H9 (cell line): ENCODE measurements at regions not wholly inside any gene's neighbourhood (a gene's known extent, or its start where the extent isn't known, plus 50 kb on each side); places are given as distances from the start of the nearest gene placed in this dataset.

Experiments
- DNase-seq: peaks from one replicate; pipeline ENCODE4 v3.0.0-alpha.2; 2017
- H2AFZ ChIP-seq: one replicate; pipeline ENCODE4 v1.6.1; 2013; ENCODE audit warnings: mild to moderate bottlenecking, low read length, control low read depth, moderate library complexity
- H2AK5ac ChIP-seq: 2 replicates; pipeline ENCODE4 v1.6.1; 2013; ENCODE audit warnings: low read length, control low read depth, mixed read lengths; ENCODE audit not compliant: insufficient read length
- H2BK120ac ChIP-seq: one replicate; pipeline ENCODE4 v1.6.1; 2013; ENCODE audit warnings: low read depth, mild to moderate bottlenecking, low read length, control low read depth, inconsistent platforms; ENCODE audit not compliant: poor library complexity, severe bottlenecking
- H2BK12ac ChIP-seq: 2 replicates; pipeline ENCODE4 v1.6.1; 2013; ENCODE audit warnings: low read length, control low read depth, mixed read lengths, low read depth; ENCODE audit not compliant: insufficient read length
- H2BK15ac ChIP-seq: 2 replicates; pipeline ENCODE4 v1.6.1; 2013; ENCODE audit warnings: low read depth, low read length, control low read depth
- H2BK20ac ChIP-seq: one replicate; pipeline ENCODE4 v1.6.1; 2013; ENCODE audit warnings: low read depth, mild to moderate bottlenecking, low read length, control low read depth, inconsistent platforms; ENCODE audit not compliant: poor library complexity, severe bottlenecking
- H2BK5ac ChIP-seq: 2 replicates; pipeline ENCODE4 v1.6.1; 2013; ENCODE audit warnings: low read length, control low read depth, mixed read lengths; ENCODE audit not compliant: insufficient read length
- H3K14ac ChIP-seq: 2 replicates; pipeline ENCODE4 v1.6.1; 2013; ENCODE audit warnings: low read length, control low read depth; ENCODE audit not compliant: insufficient read depth
- H3K18ac ChIP-seq: 2 replicates; pipeline ENCODE4 v1.6.1; 2013; ENCODE audit warnings: low read depth, mild to moderate bottlenecking, mixed read lengths, low read length, control low read depth; ENCODE audit not compliant: insufficient read length
- H3K23ac ChIP-seq: 2 replicates; pipeline ENCODE4 v1.6.1; 2013; ENCODE audit warnings: low read length, control low read depth, mixed read lengths, low read depth; ENCODE audit not compliant: insufficient read length
- H3K23me2 ChIP-seq: 2 replicates; pipeline ENCODE4 v1.6.1; 2013; ENCODE audit warnings: low read depth, mild to moderate bottlenecking, mixed read lengths, low read length, control low read depth; ENCODE audit not compliant: insufficient read length, poor library complexity, severe bottlenecking
- H3K27ac ChIP-seq: 2 replicates; pipeline ENCODE4 v1.5.1; 2013; ENCODE audit warnings: low read length, control low read depth, mixed read lengths, low read depth; ENCODE audit not compliant: insufficient read length
- H3K27me3 ChIP-seq: 2 replicates; pipeline ENCODE4 v1.6.1; 2013; ENCODE audit warnings: low read length, control low read depth, inconsistent platforms; ENCODE audit not compliant: insufficient read depth
- H3K4ac ChIP-seq: 2 replicates; pipeline ENCODE4 v1.6.1; 2013; ENCODE audit warnings: low read depth, mild to moderate bottlenecking, control low read depth, inconsistent platforms, low read length, moderate library complexity
- H3K4me1 ChIP-seq: 2 replicates; pipeline ENCODE4 v1.6.1; 2013; ENCODE audit warnings: low read length, control low read depth, inconsistent platforms; ENCODE audit not compliant: insufficient read depth
- H3K4me2 ChIP-seq: 2 replicates; pipeline ENCODE4 v1.6.1; 2013; ENCODE audit warnings: low read length, control low read depth, mixed read lengths; ENCODE audit not compliant: insufficient read length, insufficient read depth
- H3K56ac ChIP-seq: 2 replicates; pipeline ENCODE4 v1.6.1; 2013; ENCODE audit warnings: low read depth, mild to moderate bottlenecking, mixed read lengths, low read length, control low read depth; ENCODE audit not compliant: insufficient read length
- H3K79me1 ChIP-seq: 2 replicates; pipeline ENCODE4 v1.6.1; 2013; ENCODE audit warnings: low read depth, mild to moderate bottlenecking, moderate library complexity, low read length, control low read depth, inconsistent platforms; ENCODE audit not compliant: insufficient read depth, poor library complexity, severe bottlenecking
- H3K79me2 ChIP-seq: 2 replicates; pipeline ENCODE4 v1.6.1; 2013; ENCODE audit warnings: low read length, control low read depth, inconsistent platforms; ENCODE audit not compliant: insufficient read depth
- H3K9ac ChIP-seq: 2 replicates; pipeline ENCODE4 v1.6.1; 2013; ENCODE audit warnings: low read length, control low read depth, mixed read lengths; ENCODE audit not compliant: insufficient read length; ENCODE audit errors: extremely low read depth
- H3K9me3 ChIP-seq: one replicate; pipeline ENCODE4 v1.6.1; 2013; ENCODE audit warnings: low read depth, low read length, inconsistent platforms; ENCODE audit not compliant: control insufficient read depth
- H3T11ph ChIP-seq: one replicate; pipeline ENCODE4 v1.6.1; 2013; ENCODE audit warnings: mild to moderate bottlenecking, low read length, control low read depth, inconsistent platforms
- H4K20me1 ChIP-seq: one replicate; pipeline ENCODE4 v1.6.1; 2013; ENCODE audit not compliant: control insufficient read depth, insufficient read length, insufficient read depth
- H4K5ac ChIP-seq: 2 replicates; pipeline ENCODE4 v1.6.1; 2013; ENCODE audit warnings: low read depth, mild to moderate bottlenecking, mixed read lengths, low read length, control low read depth; ENCODE audit not compliant: insufficient read length
- H4K8ac ChIP-seq: replicated peaks from 2 replicates; pipeline ENCODE4 v1.6.1; 2013; ENCODE audit warnings: low read length, control low read depth, mixed read lengths, low read depth; ENCODE audit not compliant: insufficient read length
- H4K91ac ChIP-seq: 2 replicates; pipeline ENCODE4 v1.6.1; 2013; ENCODE audit warnings: low read depth, mild to moderate bottlenecking, moderate library complexity, mixed read lengths, low read length, control low read depth; ENCODE audit not compliant: insufficient read length
- H3K27ac Mint-ChIP-seq, 3 experiments: 2 replicates in 2 of 3; 3 replicates in 1 of 3; pipeline ENCODE4 v1.8.0; 2020 to 2021; ENCODE audit warnings: mixed read lengths in 3 of 3, mild to moderate bottlenecking in 1 of 3, moderate library complexity in 1 of 3
- H3K27me3 Mint-ChIP-seq: 2 replicates; pipeline ENCODE4 v1.8.0; 2021; ENCODE audit warnings: low read depth, mild to moderate bottlenecking, moderate library complexity, mixed read lengths
- H3K36me3 Mint-ChIP-seq, 3 experiments: 2 replicates in 2 of 3; 3 replicates in 1 of 3; pipeline ENCODE4 v1.8.0; 2020 to 2021; ENCODE audit warnings: low read depth in 3 of 3, mixed read lengths in 3 of 3; ENCODE audit not compliant: insufficient read depth in 1 of 3
- H3K4me1 Mint-ChIP-seq, 2 experiments: 2 replicates each; pipeline ENCODE4 v1.8.0; 2020; ENCODE audit warnings: mixed read lengths in 2 of 2
- H3K4me3 Mint-ChIP-seq, 2 experiments: 2 replicates in 1 of 2; 3 replicates in 1 of 2; pipeline ENCODE4 v1.8.0; 2020 to 2021; ENCODE audit warnings: mild to moderate bottlenecking in 2 of 2, mixed read lengths in 2 of 2, moderate library complexity in 1 of 2
- H3K9me3 Mint-ChIP-seq, 2 experiments: 2 replicates in 1 of 2; 3 replicates in 1 of 2; pipeline ENCODE4 v1.8.0; 2020; ENCODE audit warnings: mild to moderate bottlenecking in 2 of 2, mixed read lengths in 2 of 2, moderate library complexity in 1 of 2
- WGBS: extraction: QIAGEN DNeasy Blood & Tissue Kit; methylation state at CpG from one replicate; pipeline ENCODE4 v1.1.7; 2013; ENCODE audit warnings: missing lambda C conversion rate, low lambda C conversion rate, mixed read lengths; ENCODE audit not compliant: insufficient read length; ENCODE audit errors: extremely low coverage; 5-methylcytosine and 5-hydroxymethylcytosine counted together
- TF ChIP-seq, protein P1 (sequence below): fragments of 200-600 bp; sonication (generic); conservative IDR thresholded peaks from 3 replicates; pipeline ENCODE4 v1.8.0; 2021; ENCODE audit warnings: antibody characterized with exemption, mild to moderate bottlenecking

DNA sequence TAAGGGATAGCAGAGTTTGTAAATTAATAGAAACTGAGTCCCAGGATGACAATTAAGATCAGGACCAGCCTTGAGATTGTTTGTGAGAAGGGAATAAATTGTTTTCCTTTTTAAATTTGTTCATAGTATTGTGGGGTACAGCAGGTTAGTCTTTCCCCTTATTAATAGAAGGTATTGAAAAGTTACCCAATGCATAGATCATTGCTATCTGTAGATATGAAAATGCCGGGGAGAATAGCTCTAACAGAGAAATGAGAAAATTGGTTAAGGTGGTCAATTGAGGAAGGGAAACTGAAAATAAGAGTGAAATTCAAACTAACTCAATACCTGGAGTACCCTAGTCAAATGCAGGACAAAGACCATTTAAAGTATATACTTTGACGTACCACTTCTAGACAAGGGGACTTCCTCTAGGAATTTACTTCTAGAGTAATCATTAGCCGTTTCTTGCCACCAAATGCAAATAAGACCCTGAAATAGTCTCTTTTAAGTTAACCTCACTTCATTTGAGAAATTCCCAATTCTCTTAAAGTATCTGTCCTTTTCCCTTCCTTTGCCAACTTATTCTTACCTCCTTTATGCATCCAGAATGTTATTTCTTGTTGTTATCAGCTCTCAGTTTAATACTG is 1224.4 kb upstream of the LRRTM1 start:
- no peaks in the 10 kb centered on the region for H3K27me3 Mint-ChIP-seq
- Histone ChIP-seq H3K79me2 (no peaks in the 10 kb centered on the region), H3K4me2 (no peak overlapping the region), H2AFZ (no peak overlapping the region), H3K9me3 (no peaks in the 10 kb centered on the region), H3K18ac (no peak overlapping the region), H3K4me1 (no peaks in the 10 kb centered on the region; the same call in 1 of the 2 replicates), H3K9ac (no peak overlapping the region), H2BK15ac (no peak overlapping the region), H3K79me1 (no peaks in the 10 kb centered on the region), H3T11ph (no peak overlapping the region), H3K27me3 (no peaks in the 10 kb centered on the region), H2BK20ac (no peak overlapping the region), H3K27ac (no peak overlapping the region), H2BK12ac (no peak overlapping the region), H2AK5ac (no peak overlapping the region), H2BK120ac (no peak overlapping the region), H3K4ac (no peak overlapping the region), H4K8ac (no peak overlapping the region), H3K14ac (no peak overlapping the region), H3K23ac (no peak overlapping the region), H3K23me2 (no peaks in the 10 kb centered on the region), H3K56ac (no peak overlapping the region), H4K20me1 (no peaks in the 10 kb centered on the region), H4K5ac (no peak overlapping the region), H2BK5ac (no peak overlapping the region), H4K91ac (no peak overlapping the region)
- H3K4me1 Mint-ChIP-seq: peaks cover 6 to 7% of the 10 kb centered on the region in 2 experiments
- DNase-seq: no peak
- TF ChIP-seq, protein P1, sequence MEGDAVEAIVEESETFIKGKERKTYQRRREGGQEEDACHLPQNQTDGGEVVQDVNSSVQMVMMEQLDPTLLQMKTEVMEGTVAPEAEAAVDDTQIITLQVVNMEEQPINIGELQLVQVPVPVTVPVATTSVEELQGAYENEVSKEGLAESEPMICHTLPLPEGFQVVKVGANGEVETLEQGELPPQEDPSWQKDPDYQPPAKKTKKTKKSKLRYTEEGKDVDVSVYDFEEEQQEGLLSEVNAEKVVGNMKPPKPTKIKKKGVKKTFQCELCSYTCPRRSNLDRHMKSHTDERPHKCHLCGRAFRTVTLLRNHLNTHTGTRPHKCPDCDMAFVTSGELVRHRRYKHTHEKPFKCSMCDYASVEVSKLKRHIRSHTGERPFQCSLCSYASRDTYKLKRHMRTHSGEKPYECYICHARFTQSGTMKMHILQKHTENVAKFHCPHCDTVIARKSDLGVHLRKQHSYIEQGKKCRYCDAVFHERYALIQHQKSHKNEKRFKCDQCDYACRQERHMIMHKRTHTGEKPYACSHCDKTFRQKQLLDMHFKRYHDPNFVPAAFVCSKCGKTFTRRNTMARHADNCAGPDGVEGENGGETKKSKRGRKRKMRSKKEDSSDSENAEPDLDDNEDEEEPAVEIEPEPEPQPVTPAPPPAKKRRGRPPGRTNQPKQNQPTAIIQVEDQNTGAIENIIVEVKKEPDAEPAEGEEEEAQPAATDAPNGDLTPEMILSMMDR: no peak
- H3K27ac Mint-ChIP-seq: no peak overlapping the region; a peak in 1 of 7 replicates
- WGBS: no CpG with 5 or more reads among the region's 3 CpGs
- no peak overlapping the region for H3K4me3 Mint-ChIP-seq
- H3K9me3 Mint-ChIP-seq: no peaks in the 10 kb centered on the region
- no peaks in the 10 kb centered on the region for H3K36me3 Mint-ChIP-seq
